ACHN (cell line): ENCODE measurements at regions not wholly inside any gene's neighbourhood (a gene's known extent, or its start where the extent isn't known, plus 50 kb on each side); places are given as distances from the start of the nearest gene placed in this dataset.
A peak's percentile ranks its signal among the peaks of the same experiment; 100 is the strongest.
"Not testable (repeated sequence)": the region's sequence is repeated elsewhere in the genome, so short reads cannot be mapped to it uniquely, and the experiment has no call there.

Experiments
- DNase-seq: peaks from one replicate; pipeline ENCODE4 v3.0.0-alpha.2; 2015
- in situ Hi-C: cut with HindIII; loops from 2 replicates; pipeline ENCODE4 v1.10.0; 2017; ENCODE audit warnings: low sequenced_read_pairs, low pct_ligation_motif_present, low pct_unique_long_range_greater_than_20kb

GRCh38 chrX:40966213-40966820 lies 118.9 kb upstream of the USP9X start:
- no peak for DNase-seq

GRCh38 chrX:40968180-40968579 lies 117.1 kb upstream of the USP9X start:
- in situ Hi-C loops: no loop called here
- no peak for DNase-seq

More at GRCh38 chrX:40966213-40966820, 118.9 kb upstream of the USP9X start:
- in situ Hi-C loops: no loop called here

- DNase-seq: no peak
- in situ Hi-C loops: no loop called here
Observed at GRCh38 chrX:40971736-40972135, 113.5 kb upstream of the USP9X start.

- in situ Hi-C loops: no loop called here
- no peak for DNase-seq
Observed at GRCh38 chrX:40973619-40974018, 111.6 kb upstream of the USP9X start.

- in situ Hi-C loops: no loop called here
- no peak for DNase-seq
Observed at GRCh38 chrX:40975951-40976350, 109.3 kb upstream of the USP9X start.

- in situ Hi-C loops: no loop called here
- no peak for DNase-seq
Observed at GRCh38 chrX:40976981-40977380, 108.3 kb upstream of the USP9X start.

GRCh38 chrX:40984962-40985361 lies 100.3 kb upstream of the USP9X start:
- in situ Hi-C loops: no loop called here
- DNase-seq: no peak

- DNase-seq: no peak
- in situ Hi-C loops: no loop called here
Observed at GRCh38 chrX:40987413-40987812, 97.8 kb upstream of the USP9X start.

DNA sequence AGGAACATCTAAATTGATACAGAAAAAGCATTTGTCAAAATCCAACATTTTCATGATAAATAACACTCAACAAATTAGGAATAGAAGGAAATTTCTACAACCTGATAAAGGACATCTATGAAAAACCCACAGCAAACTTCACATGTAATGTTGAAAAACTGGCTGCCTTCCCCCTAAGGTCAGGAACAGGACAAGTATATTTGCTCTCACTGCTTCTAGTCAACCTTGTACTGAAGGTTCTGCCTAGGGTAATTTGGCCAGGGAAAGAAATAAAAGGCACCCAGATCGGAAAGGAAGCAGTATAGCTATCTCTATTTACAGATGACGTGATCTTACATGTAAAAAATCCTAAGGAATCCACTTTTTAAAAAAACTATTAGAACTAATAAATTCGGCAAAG lies 97.1 kb upstream of the USP9X start:
- in situ Hi-C loops: no loop called here
- no peak for DNase-seq

DNA sequence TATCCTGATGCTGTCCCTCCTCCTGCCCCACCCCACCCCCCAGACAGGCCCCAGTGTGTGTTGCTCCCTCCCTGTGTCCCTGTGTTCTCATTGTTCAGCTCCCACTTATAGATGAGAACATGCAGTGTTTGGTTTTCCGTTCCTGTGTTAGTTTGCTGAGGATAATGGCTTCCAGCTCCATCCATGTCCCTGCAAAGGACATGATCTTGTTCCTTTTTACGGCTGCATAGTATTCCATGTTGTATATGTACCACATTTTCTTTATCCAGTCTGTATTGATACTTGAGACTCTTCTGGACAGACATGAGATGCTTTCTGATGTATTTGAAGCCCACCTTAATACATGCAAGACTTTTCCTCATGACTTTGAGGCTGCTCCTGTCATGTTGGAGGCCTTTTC lies 91.8 kb upstream of the USP9X start:
- in situ Hi-C loops, DNase-seq: not testable (repeated sequence)

GRCh38 chrX:40996886-40997530 lies 88.2 kb upstream of the USP9X start:
- DNase-seq: peak; percentile 37
- in situ Hi-C loops: no loop called here

- in situ Hi-C loops: no loop called here
- no peak for DNase-seq
Observed at GRCh38 chrX:40998123-40998522, 87.1 kb upstream of the USP9X start.

- in situ Hi-C loops: no loop called here
Observed at GRCh38 chrX:41001327-41001726, 83.9 kb upstream of the USP9X start.

DNA sequence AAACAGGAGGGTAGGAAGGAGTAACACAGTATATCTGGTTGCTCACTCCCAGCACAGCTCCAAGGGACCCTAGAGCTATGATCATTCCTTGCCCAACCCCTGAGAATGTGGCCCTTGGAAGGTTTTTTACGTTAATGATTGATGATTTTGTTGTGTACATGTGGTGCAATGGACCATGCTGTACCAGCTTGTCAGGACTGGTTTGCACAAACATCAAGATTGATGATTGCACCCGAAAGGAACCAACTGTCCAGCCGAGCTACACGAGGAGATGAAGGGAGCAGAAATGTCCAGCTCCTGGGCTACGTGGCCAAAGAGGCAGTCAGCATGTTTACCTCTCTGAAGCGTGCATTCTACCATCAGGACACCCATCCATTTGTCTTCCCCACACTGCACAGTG lies 83.2 kb upstream of the USP9X start:
- in situ Hi-C loops: no loop called here
- peak; percentile 52 for DNase-seq

More at GRCh38 chrX:41001327-41001726, 83.9 kb upstream of the USP9X start:
- DNase-seq: no peak

DNA sequence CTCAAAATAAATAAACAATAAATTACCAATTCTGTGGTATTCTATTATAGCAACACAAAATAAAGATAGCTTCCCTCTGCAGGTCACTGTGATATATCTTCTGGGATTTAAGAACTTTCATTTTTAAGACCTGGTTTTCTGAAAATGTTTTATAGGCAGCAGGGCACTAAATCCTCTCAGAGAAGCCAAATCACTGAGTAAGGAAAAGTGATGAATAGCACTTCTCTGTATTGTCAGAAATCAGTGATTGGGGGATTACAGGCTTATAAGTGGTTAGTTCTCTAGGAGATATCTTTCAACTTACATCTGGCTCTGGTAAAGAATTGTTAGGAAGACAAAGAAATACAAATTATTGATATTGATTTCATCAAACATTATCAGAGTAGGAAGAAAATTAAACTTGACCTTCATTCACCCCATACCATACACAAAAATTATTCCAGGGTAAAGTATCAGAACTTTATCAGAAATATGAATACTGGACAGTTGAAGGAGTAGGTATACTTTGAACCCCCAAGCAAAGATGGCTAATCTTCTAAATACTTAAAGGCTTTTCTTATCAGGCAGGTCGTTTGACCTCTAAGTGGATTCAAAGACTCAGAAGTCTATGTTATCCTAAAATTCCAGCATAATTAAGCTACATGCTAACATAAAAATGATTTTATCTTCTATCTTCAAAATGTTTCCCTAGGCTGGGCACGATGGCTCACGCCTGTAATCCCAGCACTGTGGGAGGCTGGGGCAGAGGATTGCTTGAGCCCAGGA lies 81.6 kb upstream of the USP9X start:
- DNase-seq: no peak
- in situ Hi-C loops: no loop called here

- in situ Hi-C loops: no loop called here
- no peak for DNase-seq
Observed at GRCh38 chrX:41005445-41005992, 79.7 kb upstream of the USP9X start.

- DNase-seq: peak; percentile 58
- in situ Hi-C loops: no loop called here
Observed at GRCh38 chrX:41009850-41010846, 75.1 kb upstream of the USP9X start.

DNA sequence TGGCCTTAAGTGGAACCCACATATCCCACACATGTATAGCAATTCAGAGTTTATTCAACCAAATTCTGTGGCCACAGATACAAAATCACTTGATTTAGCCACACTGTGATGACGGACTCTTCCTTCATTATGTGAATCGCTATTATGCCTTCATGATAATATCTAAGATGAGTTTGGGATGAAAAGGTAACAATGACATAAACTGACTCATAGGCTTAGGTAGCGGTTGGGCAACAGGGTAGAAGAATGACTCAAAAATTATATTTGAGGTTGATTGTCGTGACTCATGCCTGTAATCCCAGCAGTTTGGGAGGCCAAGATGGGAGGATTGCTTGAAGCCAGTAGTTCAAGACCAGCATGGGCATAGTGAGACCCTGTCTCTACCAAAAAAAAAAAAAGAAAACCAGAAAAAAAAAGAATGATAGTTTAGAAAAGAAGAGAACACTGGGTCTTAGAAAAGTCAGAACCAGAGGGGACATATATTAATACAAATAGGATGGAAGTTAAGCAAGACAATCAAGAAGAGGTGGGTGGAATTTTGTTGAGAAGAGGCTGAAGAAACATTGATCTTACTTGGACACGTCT lies 70.4 kb upstream of the USP9X start:
- no peak for DNase-seq

More for the DNA sequence above, 70.4 kb upstream of the USP9X start:
- in situ Hi-C loops: no loop called here
